Small intestine (tissue), 7 donors: ENCODE measurements at regions not wholly inside any gene's neighbourhood (a gene's known extent, or its start where the extent isn't known, plus 50 kb on each side); places are given as distances from the start of the nearest gene placed in this dataset.

Experiments
- DNase-seq, 2 donors: peaks; one replicate each; pipeline versions ENCODE4 v3.0.0 to v3.0.0-alpha.2; 2013
- FAIRE-seq: peaks from 2 replicates; lab custom pipeline; 2012; peaks lifted over from hg19 to GRCh38; lab: Jason Lieb, UNC
- H3K27ac ChIP-seq, 3 donors: one replicate each; pipeline ENCODE4 v1.5.1; 2013; ENCODE audit warnings: low read length in 2 of 3, mild to moderate bottlenecking in 2 of 3, control low read depth in 1 of 3, inconsistent platforms in 1 of 3, low read depth in 1 of 3, moderate library complexity in 1 of 3
- H3K27me3 ChIP-seq, 3 donors: one replicate each; pipeline ENCODE4 v1.6.1; 2013; ENCODE audit warnings: low read length in 3 of 3, inconsistent platforms in 1 of 3; ENCODE audit not compliant: control insufficient read depth in 3 of 3, insufficient read depth in 3 of 3
- H3K36me3 ChIP-seq, 3 donors: one replicate each; pipeline ENCODE4 v1.6.1; 2013; ENCODE audit warnings: low read length in 3 of 3, inconsistent platforms in 1 of 3, low read depth in 1 of 3, mild to moderate bottlenecking in 1 of 3, moderate library complexity in 1 of 3; ENCODE audit not compliant: control insufficient read depth in 3 of 3, insufficient read depth in 2 of 3
- H3K4me1 ChIP-seq, 3 donors: one replicate each; pipeline ENCODE4 v1.6.1; 2013; ENCODE audit warnings: low read length in 2 of 3, inconsistent platforms in 1 of 3, low read depth in 1 of 3, mild to moderate bottlenecking in 1 of 3, moderate library complexity in 1 of 3; ENCODE audit not compliant: control insufficient read depth in 3 of 3, insufficient read depth in 2 of 3
- H3K4me3 ChIP-seq, 3 donors: one replicate each; pipeline ENCODE4 v1.5.1; 2013; ENCODE audit warnings: low read length in 3 of 3, control low read depth in 1 of 3, inconsistent platforms in 1 of 3, low read depth in 1 of 3, mild to moderate bottlenecking in 1 of 3, moderate library complexity in 1 of 3
- H3K9me3 ChIP-seq, 2 donors: one replicate each; pipeline ENCODE4 v1.6.1; 2013; ENCODE audit warnings: low read depth in 1 of 2, low read length in 1 of 2; ENCODE audit not compliant: control insufficient read depth in 2 of 2, insufficient read depth in 1 of 2
- WGBS, 3 donors: extraction: QIAGEN DNeasy Blood & Tissue Kit; methylation state at CpG; one replicate each; pipeline ENCODE4 v1.1.7; 2013; 5-methylcytosine and 5-hydroxymethylcytosine counted together
- donor health status: healthy with polysubstance abuse.
- donor health status: control.
- donor health status: control.
- donor health status: Bipolar disorder and iron deficiency.
- donor health status: healthy.

- DNase-seq (no peak), FAIRE-seq (no peak)
- no peaks in the 10 kb centered on the region for H3K27me3 ChIP-seq
- no peak overlapping the region for H3K4me3 ChIP-seq
- no peaks in the 10 kb centered on the region for H3K4me1 ChIP-seq
- no peak overlapping the region for H3K27ac ChIP-seq
- H3K9me3 ChIP-seq, result peaks cover 0 to 4% of the 10 kb centered on the region in 2 donors
- no peaks in the 10 kb centered on the region for H3K36me3 ChIP-seq
These were observed 340.2 kb downstream of the C12orf75 start for GRCh38 chr12:105670672-105671071.

- Histone ChIP-seq H3K4me1 (no peaks in the 10 kb centered on the region), H3K36me3 (no peaks in the 10 kb centered on the region), H3K9me3 (peaks cover 0 to 4% of the 10 kb centered on the region in 2 donors), H3K27ac (peak overlapping the region in 1 of 3 donors; percentile 49), H3K27me3 (no peaks in the 10 kb centered on the region), H3K4me3 (no peak overlapping the region)
- no peak for DNase-seq
- 66 to 90% (median 81%) methylated on average over 2 of the region's 2 CpGs for WGBS, 3 donors
- FAIRE-seq, result no peak
These were observed 341.2 kb downstream of the C12orf75 start for GRCh38 chr12:105671720-105672119.

GRCh38 chr12:105672121-105672975 lies 341.9 kb downstream of the C12orf75 start:
- WGBS, 3 donors, result 50 to 84% (median 74%) methylated on average over 9 of the region's 9 CpGs
- Histone ChIP-seq H3K9me3 (peaks cover 0 to 4% of the 10 kb centered on the region in 2 donors), H3K4me3 (no peak overlapping the region), H3K4me1 (no peaks in the 10 kb centered on the region), H3K27ac (peak overlapping the region in 2 of 3 donors; percentile 29 to 49), H3K27me3 (no peaks in the 10 kb centered on the region), H3K36me3 (no peaks in the 10 kb centered on the region)
- FAIRE-seq (no peak), DNase-seq (peak in 1 of 2 donors; percentile 18)

GRCh38 chr12:105674871-105675699 lies 344.6 kb downstream of the C12orf75 start:
- Histone ChIP-seq H3K9me3 (peaks cover 0 to 4% of the 10 kb centered on the region in 2 donors), H3K36me3 (no peaks in the 10 kb centered on the region), H3K4me1 (no peaks in the 10 kb centered on the region), H3K27ac (peak overlapping the region in 1 of 3 donors; percentile 27), H3K27me3 (no peaks in the 10 kb centered on the region), H3K4me3 (no peak overlapping the region)
- DNase-seq (no peak), FAIRE-seq (no peak)
- WGBS, 3 donors, result 58 to 83% (median 62%) methylated on average over 2 of the region's 2 CpGs

- Histone ChIP-seq H3K4me3 (no peak overlapping the region), H3K27ac (no peak overlapping the region), H3K4me1 (no peaks in the 10 kb centered on the region), H3K36me3 (no peaks in the 10 kb centered on the region), H3K9me3 (peaks cover 0 to 4% of the 10 kb centered on the region in 2 donors), H3K27me3 (no peaks in the 10 kb centered on the region)
- FAIRE-seq, result no peak
- DNase-seq, result peak; percentile 21 to 83
- WGBS, 3 donors, result 9 to 46% (median 36%) methylated on average over 2 of the region's 2 CpGs
These were observed 346.2 kb downstream of the C12orf75 start for GRCh38 chr12:105676694-105677093.

GRCh38 chr12:105677672-105678071 lies 347.2 kb downstream of the C12orf75 start:
- FAIRE-seq (no peak), DNase-seq (no peak)
- H3K9me3 ChIP-seq, result peaks cover 0 to 4% of the 10 kb centered on the region in 2 donors
- H3K27me3 ChIP-seq, result no peaks in the 10 kb centered on the region
- no peak overlapping the region for H3K27ac ChIP-seq
- no peaks in the 10 kb centered on the region for H3K4me1 ChIP-seq
- H3K4me3 ChIP-seq, result no peak overlapping the region
- 50 to 69% (median 66%) methylated on average over 2 of the region's 2 CpGs for WGBS, 3 donors
- no peaks in the 10 kb centered on the region for H3K36me3 ChIP-seq

- no peaks in the 10 kb centered on the region for H3K9me3 ChIP-seq
- H3K4me3 ChIP-seq, result no peak overlapping the region
- DNase-seq (no peak), FAIRE-seq (no peak)
- H3K27ac ChIP-seq, result no peak overlapping the region
- no peaks in the 10 kb centered on the region for H3K36me3 ChIP-seq
- H3K4me1 ChIP-seq, result no peaks in the 10 kb centered on the region
- no peaks in the 10 kb centered on the region for H3K27me3 ChIP-seq
- 42 to 77% (median 69%) methylated on average over 1 of the region's 1 CpG for WGBS, 3 donors
These were observed 349.5 kb downstream of the C12orf75 start for GRCh38 chr12:105679982-105680381.

GRCh38 chr12:105681341-105681740 lies 350.9 kb downstream of the C12orf75 start:
- Histone ChIP-seq H3K27ac (no peak overlapping the region), H3K36me3 (no peaks in the 10 kb centered on the region), H3K9me3 (no peaks in the 10 kb centered on the region), H3K27me3 (no peaks in the 10 kb centered on the region), H3K4me3 (no peak overlapping the region), H3K4me1 (no peaks in the 10 kb centered on the region)
- DNase-seq, result no peak
- WGBS, 3 donors, result 95 to 97% (median 97%) methylated on average over 2 of the region's 2 CpGs
- no peak for FAIRE-seq
